ENCODE measurements at regions not wholly inside any gene's neighbourhood (a gene's known extent, or its start where the extent isn't known, plus 50 kb on each side); places are given as distances from the start of the nearest gene placed in this dataset.

GRCh38 chr18:62663731-62664336 lies 51.5 kb upstream of the PHLPP1 start:
- H3K27ac ChIP-seq (ENCODE audit: low read depth, low read length) = no peak overlapping the region
- no peak overlapping the region for H2AFZ ChIP-seq (ENCODE audit: low read length)

GRCh38 chr18:62664414-62664813 lies 50.9 kb upstream of the PHLPP1 start:
- peaks cover 8% of the 10 kb centered on the region for H3K4me1 ChIP-seq (ENCODE audit: insufficient read depth, low read length)
- H3K79me2 ChIP-seq (ENCODE audit: insufficient read depth, low read length) = no peaks in the 10 kb centered on the region
- no peaks in the 10 kb centered on the region for H3K9me3 ChIP-seq (ENCODE audit: low read depth, low read length)
- no peak overlapping the region for H2AFZ ChIP-seq (ENCODE audit: low read length)
- no peak overlapping the region for H3K27ac ChIP-seq (ENCODE audit: low read depth, low read length)
- no peak for DNase-seq (ENCODE audit: insufficient read length, low spot score, missing footprints)
- H3K4me2 ChIP-seq (ENCODE audit: insufficient read depth, low read length) = no peak overlapping the region
- no peaks in the 10 kb centered on the region for H3K36me3 ChIP-seq (ENCODE audit: insufficient read depth, low read length)
- no peaks in the 10 kb centered on the region for H4K20me1 ChIP-seq (ENCODE audit: insufficient read depth, low read length)
- no peak overlapping the region for H3K4me3 ChIP-seq (ENCODE audit: insufficient read depth, low read length)
- peaks cover 2% of the 10 kb centered on the region for H3K27me3 ChIP-seq (ENCODE audit: insufficient read depth, low read length)
- TF ChIP-seq CTCF (IDR thresholded peaks at IDR 0.05; ENCODE audit: extremely low read depth, low read depth, low read length) = no peak

More at GRCh38 chr18:62663731-62664336, 51.5 kb upstream of the PHLPP1 start:
- H3K36me3 ChIP-seq (ENCODE audit: insufficient read depth, low read length) = no peaks in the 10 kb centered on the region
- peaks cover 8% of the 10 kb centered on the region for H3K4me1 ChIP-seq (ENCODE audit: insufficient read depth, low read length)
- peaks cover 2% of the 10 kb centered on the region for H3K27me3 ChIP-seq (ENCODE audit: insufficient read depth, low read length)
- H3K79me2 ChIP-seq (ENCODE audit: insufficient read depth, low read length) = no peaks in the 10 kb centered on the region
- H4K20me1 ChIP-seq (ENCODE audit: insufficient read depth, low read length) = no peaks in the 10 kb centered on the region
- H3K4me3 ChIP-seq (ENCODE audit: insufficient read depth, low read length) = no peak overlapping the region
- no peak for TF ChIP-seq CTCF (IDR thresholded peaks at IDR 0.05; ENCODE audit: extremely low read depth, low read depth, low read length)
- no peak overlapping the region for H3K4me2 ChIP-seq (ENCODE audit: insufficient read depth, low read length)
- H3K9me3 ChIP-seq (ENCODE audit: low read depth, low read length) = no peaks in the 10 kb centered on the region
- DNase-seq (ENCODE audit: insufficient read length, low spot score, missing footprints) = peak; percentile 62

GRCh38 chr18:62665188-62665587 lies 50.2 kb upstream of the PHLPP1 start:
- no peak overlapping the region for H3K4me2 ChIP-seq (ENCODE audit: insufficient read depth, low read length)
- peaks cover 2% of the 10 kb centered on the region for H3K27me3 ChIP-seq (ENCODE audit: insufficient read depth, low read length)
- H3K4me1 ChIP-seq (ENCODE audit: insufficient read depth, low read length) = peaks cover 8% of the 10 kb centered on the region
- H3K79me2 ChIP-seq (ENCODE audit: insufficient read depth, low read length) = no peaks in the 10 kb centered on the region
- H3K9me3 ChIP-seq (ENCODE audit: low read depth, low read length) = no peaks in the 10 kb centered on the region
- no peak overlapping the region for H3K27ac ChIP-seq (ENCODE audit: low read depth, low read length)
- H3K4me3 ChIP-seq (ENCODE audit: insufficient read depth, low read length) = no peak overlapping the region
- H3K36me3 ChIP-seq (ENCODE audit: insufficient read depth, low read length) = no peaks in the 10 kb centered on the region
- no peak for DNase-seq (ENCODE audit: insufficient read length, low spot score, missing footprints)
- H4K20me1 ChIP-seq (ENCODE audit: insufficient read depth, low read length) = no peaks in the 10 kb centered on the region
- H2AFZ ChIP-seq (ENCODE audit: low read length) = no peak overlapping the region
- TF ChIP-seq CTCF (IDR thresholded peaks at IDR 0.05; ENCODE audit: extremely low read depth, low read depth, low read length) = no peak

Small RNA genes in the stretch of these regions (small RNA-seq; reads per million reads assigned to genes)
- 0.22 reads per million for gene RN7SL705P
